Putamen (tissue), 1 donor: ENCODE measurements at regions not wholly inside any gene's neighbourhood (a gene's known extent, or its start where the extent isn't known, plus 50 kb on each side); places are given as distances from the start of the nearest gene placed in this dataset.
"Not testable (repeated sequence)": the region's sequence is repeated elsewhere in the genome, so short reads cannot be mapped to it uniquely, and the experiment has no call there.

Experiments used
- DNase-seq: peaks from one replicate; pipeline ENCODE4 v3.0.0-alpha.2; 2016; ENCODE audit warnings: low spot score

GRCh38 chr1:144026022-144026421 lies 54.2 kb upstream of the FAM72C start:
- DNase-seq, result not testable (repeated sequence)

GRCh38 chr1:144021690-144022384 lies 50.1 kb upstream of the FAM72C start:
- not testable (repeated sequence) for DNase-seq
